ENCODE measurements at regions not wholly inside any gene's neighbourhood (a gene's known extent, or its start where the extent isn't known, plus 50 kb on each side); places are given as distances from the start of the nearest gene placed in this dataset.

- Mint-ChIP-seq H3K4me3 (no peak overlapping the region), H3K4me1 (no peaks in the 10 kb centered on the region), H3K36me3 (no peaks in the 10 kb centered on the region), H3K27me3 (ENCODE audit: low read depth in 3 of 3) (no peaks in the 10 kb centered on the region), H3K27ac (no peak overlapping the region), H3K9me3 (peaks cover 0 to 6% (median 3%) of the 10 kb centered on the region in 7 donors)
- TF ChIP-seq CTCF (IDR thresholded peaks at IDR 0.05): no peak
- Histone ChIP-seq H3K79me2 (ENCODE audit: insufficient read depth, low read length) (no peaks in the 10 kb centered on the region), H3K9ac (ENCODE audit: insufficient read depth, low read length, poor library complexity, severe bottlenecking) (no peak overlapping the region), H3K4me2 (replicated peaks; ENCODE audit: extremely low read depth, low read length, poor library complexity, severe bottlenecking) (no peak overlapping the region), H3K27ac (ENCODE audit: low read depth in 1 of 2, low read length in 2 of 2) (no peak overlapping the region), H3K36me3 (replicated peaks in 1 of 2; ENCODE audit: control insufficient read depth in 1 of 2, insufficient read depth in 2 of 2, low read length in 2 of 2) (no peaks in the 10 kb centered on the region), H3K9me3 (replicated peaks in 1 of 2; ENCODE audit: control insufficient read depth in 1 of 2, insufficient read depth in 1 of 2, low read length in 2 of 2) (peaks cover 0 to 3% of the 10 kb centered on the region in 2 donors), H3K4me1 (ENCODE audit: control insufficient read depth in 1 of 2, insufficient read depth in 2 of 2, low read length in 2 of 2) (no peaks in the 10 kb centered on the region), H4K20me1 (ENCODE audit: insufficient read depth, low read length) (no peaks in the 10 kb centered on the region), H2AFZ (ENCODE audit: insufficient read depth, low read depth, low read length, poor library complexity, severe bottlenecking) (no peak overlapping the region), H3K27me3 (ENCODE audit: control insufficient read depth in 2 of 2, insufficient read depth in 2 of 2, low read length in 2 of 2) (no peaks in the 10 kb centered on the region), H3K4me3 (replicated peaks in 1 of 3; ENCODE audit: low read depth in 2 of 3, low read length in 3 of 3) (no peak overlapping the region)
- no peak for DNase-seq
- intact Hi-C loops (cut with micrococcal nuclease): no loop called here
Observed at GRCh38 chr4:81659051-81659450, 187.3 kb upstream of the RASGEF1B start.

DNA sequence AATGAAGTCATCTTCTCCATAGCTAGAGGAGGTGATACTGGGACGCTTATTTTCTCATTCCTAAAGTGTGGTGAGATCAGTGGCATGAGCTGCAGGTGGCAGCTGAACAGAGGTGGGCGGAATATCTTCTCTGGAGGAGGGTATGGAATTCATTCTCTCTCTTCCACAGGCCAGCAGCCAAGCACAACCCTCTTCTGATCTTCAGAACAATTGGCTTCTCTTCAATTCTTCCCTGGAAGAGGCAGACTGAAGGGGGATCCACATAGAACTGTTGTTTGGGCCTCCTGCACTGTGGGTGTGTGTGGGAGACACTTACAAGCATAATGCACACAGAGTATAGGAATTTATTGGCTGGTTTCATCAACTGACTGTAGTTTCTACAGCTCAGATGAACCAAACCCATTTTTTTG, 180.4 kb upstream of the RASGEF1B start:
- no peaks in the 10 kb centered on the region for H3K9me3 ChIP-seq (replicated peaks in 1 of 2; ENCODE audit: control insufficient read depth in 1 of 2, insufficient read depth in 1 of 2, low read length in 2 of 2)
- peaks cover 8% of the 10 kb centered on the region for H3K4me1 Mint-ChIP-seq
- no CpG with 5 or more reads among the region's 2 CpGs for WGBS (ENCODE audit: insufficient coverage)
- H3K27me3 ChIP-seq (ENCODE audit: control insufficient read depth in 2 of 2, insufficient read depth in 2 of 2, low read length in 2 of 2): no peaks in the 10 kb centered on the region
- TF ChIP-seq CTCF (IDR thresholded peaks at IDR 0.05): no peak
- H3K4me1 ChIP-seq (ENCODE audit: control insufficient read depth in 1 of 2, insufficient read depth in 2 of 2, low read length in 2 of 2): no peaks in the 10 kb centered on the region
- no peaks in the 10 kb centered on the region for H3K36me3 Mint-ChIP-seq
- no peak overlapping the region for H3K9ac ChIP-seq (ENCODE audit: insufficient read depth, low read length, poor library complexity, severe bottlenecking)
- no peak for DNase-seq
- H3K4me3 Mint-ChIP-seq: no peak overlapping the region
- no peak overlapping the region for H2AFZ ChIP-seq (ENCODE audit: insufficient read depth, low read depth, low read length, poor library complexity, severe bottlenecking)
- no peaks in the 10 kb centered on the region for H4K20me1 ChIP-seq (ENCODE audit: insufficient read depth, low read length)
- no peak overlapping the region for H3K4me2 ChIP-seq (replicated peaks; ENCODE audit: extremely low read depth, low read length, poor library complexity, severe bottlenecking)
- H3K27me3 Mint-ChIP-seq (ENCODE audit: low read depth in 3 of 3): no peaks in the 10 kb centered on the region
- no peaks in the 10 kb centered on the region for H3K36me3 ChIP-seq (replicated peaks in 1 of 2; ENCODE audit: control insufficient read depth in 1 of 2, insufficient read depth in 2 of 2, low read length in 2 of 2)
- no peak overlapping the region for H3K4me3 ChIP-seq (replicated peaks in 1 of 3; ENCODE audit: low read depth in 2 of 3, low read length in 3 of 3)
- no peaks in the 10 kb centered on the region for H3K79me2 ChIP-seq (ENCODE audit: insufficient read depth, low read length)
- H3K27ac Mint-ChIP-seq: no peak overlapping the region
- H3K9me3 Mint-ChIP-seq: peaks cover 0 to 2% (median 0%) of the 10 kb centered on the region in 7 donors
- intact Hi-C loops (cut with micrococcal nuclease): no loop called here
- no peak overlapping the region for H3K27ac ChIP-seq (ENCODE audit: low read depth in 1 of 2, low read length in 2 of 2)

All from CD14-positive monocyte (primary cell).